ENCODE measurements at regions not wholly inside any gene's neighbourhood (a gene's known extent, or its start where the extent isn't known, plus 50 kb on each side); places are given as distances from the start of the nearest gene placed in this dataset.

DNA sequence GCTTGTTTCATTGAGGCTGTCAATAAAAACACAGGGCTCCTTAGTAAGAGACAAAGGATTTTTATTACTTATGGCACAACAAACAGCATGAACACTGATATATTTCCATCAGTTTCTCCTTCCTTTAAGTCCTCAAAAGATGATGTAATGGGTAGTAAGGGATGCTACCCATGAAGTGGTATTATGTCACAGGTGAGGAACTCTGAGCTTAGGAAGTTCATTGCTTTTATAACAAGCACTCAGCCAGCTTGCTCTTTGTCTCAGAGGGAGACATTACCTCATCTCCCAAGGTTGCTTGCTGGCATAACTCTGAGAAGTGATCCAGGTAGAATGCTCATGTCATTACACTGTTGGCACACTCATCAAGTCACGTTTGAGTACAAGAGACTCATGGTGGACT is 287.0 kb upstream of the OR4E1 start:
- H3K4me3 ChIP-seq (ENCODE audit: low read depth, low read length): no peak overlapping the region
- no peak for FAIRE-seq
- H3K27me3 ChIP-seq (ENCODE audit: control insufficient read depth, insufficient read depth, low read length): no peaks in the 10 kb centered on the region
- TF ChIP-seq, protein P1, sequence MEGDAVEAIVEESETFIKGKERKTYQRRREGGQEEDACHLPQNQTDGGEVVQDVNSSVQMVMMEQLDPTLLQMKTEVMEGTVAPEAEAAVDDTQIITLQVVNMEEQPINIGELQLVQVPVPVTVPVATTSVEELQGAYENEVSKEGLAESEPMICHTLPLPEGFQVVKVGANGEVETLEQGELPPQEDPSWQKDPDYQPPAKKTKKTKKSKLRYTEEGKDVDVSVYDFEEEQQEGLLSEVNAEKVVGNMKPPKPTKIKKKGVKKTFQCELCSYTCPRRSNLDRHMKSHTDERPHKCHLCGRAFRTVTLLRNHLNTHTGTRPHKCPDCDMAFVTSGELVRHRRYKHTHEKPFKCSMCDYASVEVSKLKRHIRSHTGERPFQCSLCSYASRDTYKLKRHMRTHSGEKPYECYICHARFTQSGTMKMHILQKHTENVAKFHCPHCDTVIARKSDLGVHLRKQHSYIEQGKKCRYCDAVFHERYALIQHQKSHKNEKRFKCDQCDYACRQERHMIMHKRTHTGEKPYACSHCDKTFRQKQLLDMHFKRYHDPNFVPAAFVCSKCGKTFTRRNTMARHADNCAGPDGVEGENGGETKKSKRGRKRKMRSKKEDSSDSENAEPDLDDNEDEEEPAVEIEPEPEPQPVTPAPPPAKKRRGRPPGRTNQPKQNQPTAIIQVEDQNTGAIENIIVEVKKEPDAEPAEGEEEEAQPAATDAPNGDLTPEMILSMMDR (IDR thresholded peaks at IDR 0.05; ENCODE audit: insufficient read depth, low read length, severe bottlenecking): no peak
- no peak for DNase-seq (ENCODE audit: low read depth)
- H3K36me3 ChIP-seq (ENCODE audit: control insufficient read depth, insufficient read depth, low read length): no peaks in the 10 kb centered on the region

DNA sequence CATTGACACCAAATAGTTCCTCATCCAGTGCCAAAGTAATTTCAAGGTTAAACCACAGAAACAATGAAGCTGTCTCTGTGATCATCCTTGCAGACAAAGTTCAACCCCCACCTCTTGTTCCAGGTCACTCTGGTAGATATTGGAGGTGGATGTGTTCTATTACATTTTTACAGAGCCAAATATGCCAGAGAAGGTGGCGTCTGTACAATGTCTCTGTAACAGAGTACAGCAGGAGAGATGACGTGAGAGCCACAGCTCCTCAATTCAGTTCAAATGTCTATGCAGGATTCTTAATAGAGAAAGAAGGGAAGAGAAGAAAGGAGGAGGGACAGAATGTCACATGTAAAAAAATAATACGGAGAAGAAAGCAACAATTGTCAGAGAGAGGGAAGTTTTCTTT is 268.3 kb upstream of the OR4E1 start:
- Histone ChIP-seq H3K4me3 (ENCODE audit: low read depth, low read length) (no peak overlapping the region), H3K36me3 (ENCODE audit: control insufficient read depth, insufficient read depth, low read length) (no peaks in the 10 kb centered on the region), H3K27me3 (ENCODE audit: control insufficient read depth, insufficient read depth, low read length) (peaks cover 3% of the 10 kb centered on the region)
- TF ChIP-seq, protein P1 (IDR thresholded peaks at IDR 0.05; ENCODE audit: insufficient read depth, low read length, severe bottlenecking): no peak
- no peak for DNase-seq (ENCODE audit: low read depth)
- no peak for FAIRE-seq

DNA sequence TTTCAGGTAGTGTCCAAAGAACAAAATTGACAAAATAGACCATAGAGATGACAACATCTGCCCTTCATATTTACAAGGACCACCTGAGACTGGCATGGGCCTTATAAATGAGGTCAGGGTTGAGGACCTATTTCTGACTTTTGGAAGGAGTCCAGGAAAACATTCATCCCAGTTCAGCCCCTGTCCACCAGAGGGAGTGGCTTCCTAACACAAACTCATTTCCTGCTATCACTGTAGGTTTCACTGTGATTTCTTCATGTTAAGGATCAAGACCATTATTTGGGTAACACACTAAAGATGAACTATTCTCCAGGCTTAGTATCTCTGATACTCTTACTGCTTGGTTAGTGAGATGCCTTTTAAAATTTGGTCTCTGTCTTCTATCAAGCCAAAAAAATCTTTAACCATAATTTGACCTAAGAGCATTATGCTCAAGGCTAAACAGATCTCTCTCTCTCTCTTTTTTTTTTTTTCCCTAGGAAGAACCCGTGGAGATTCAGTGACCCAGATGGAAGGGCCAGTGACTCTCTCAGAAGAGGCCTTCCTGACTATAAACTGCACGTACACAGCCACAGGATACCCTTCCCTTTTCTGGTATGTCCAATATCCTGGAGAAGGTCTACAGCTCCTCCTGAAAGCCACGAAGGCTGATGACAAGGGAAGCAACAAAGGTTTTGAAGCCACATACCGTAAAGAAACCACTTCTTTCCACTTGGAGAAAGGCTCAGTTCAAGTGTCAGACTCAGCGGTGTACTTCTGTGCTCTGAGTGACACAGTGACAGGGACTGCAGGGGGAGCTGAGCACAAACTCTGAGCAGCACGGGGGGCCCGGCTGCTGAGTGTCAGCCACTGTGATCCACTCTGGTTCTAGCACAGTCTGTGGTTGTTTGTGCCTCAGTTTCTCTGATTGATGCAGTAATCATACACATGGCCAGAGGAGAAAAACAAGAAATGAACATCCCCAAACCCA is 267.6 kb upstream of the OR4E1 start:
- TF ChIP-seq, protein P1 (IDR thresholded peaks at IDR 0.05; ENCODE audit: insufficient read depth, low read length, severe bottlenecking): peak; percentile 68
- Histone ChIP-seq H3K36me3 (ENCODE audit: control insufficient read depth, insufficient read depth, low read length) (no peaks in the 10 kb centered on the region), H3K27me3 (ENCODE audit: control insufficient read depth, insufficient read depth, low read length) (peaks cover 3% of the 10 kb centered on the region), H3K4me3 (ENCODE audit: low read depth, low read length) (no peak overlapping the region)
- FAIRE-seq (no peak), DNase-seq (ENCODE audit: low read depth) (peak; percentile 55)

DNA sequence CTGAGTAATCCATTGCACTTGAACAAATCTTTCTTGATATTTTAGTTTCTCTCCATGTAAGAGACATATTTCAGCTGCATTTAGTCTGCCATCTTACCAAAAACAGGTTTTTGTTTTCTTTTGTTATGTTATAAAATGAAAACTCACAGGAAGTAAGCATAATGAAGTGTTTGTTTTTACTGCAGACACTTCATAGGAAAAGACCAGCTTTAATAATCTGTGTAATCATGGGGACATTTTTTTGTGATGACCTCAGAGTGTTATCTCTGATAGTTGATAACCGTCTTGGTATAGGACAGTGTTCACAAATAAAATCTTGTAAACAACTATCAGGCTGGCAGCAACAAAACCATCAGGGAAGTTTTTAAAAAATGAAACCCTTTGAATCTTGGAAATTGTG is 266.2 kb upstream of the OR4E1 start:
- DNase-seq (ENCODE audit: low read depth): no peak
- Histone ChIP-seq H3K36me3 (ENCODE audit: control insufficient read depth, insufficient read depth, low read length) (no peaks in the 10 kb centered on the region), H3K4me3 (ENCODE audit: low read depth, low read length) (no peak overlapping the region), H3K27me3 (ENCODE audit: control insufficient read depth, insufficient read depth, low read length) (peaks cover 3% of the 10 kb centered on the region)
- FAIRE-seq: no peak
- TF ChIP-seq, protein P1 (IDR thresholded peaks at IDR 0.05; ENCODE audit: insufficient read depth, low read length, severe bottlenecking): no peak

DNA sequence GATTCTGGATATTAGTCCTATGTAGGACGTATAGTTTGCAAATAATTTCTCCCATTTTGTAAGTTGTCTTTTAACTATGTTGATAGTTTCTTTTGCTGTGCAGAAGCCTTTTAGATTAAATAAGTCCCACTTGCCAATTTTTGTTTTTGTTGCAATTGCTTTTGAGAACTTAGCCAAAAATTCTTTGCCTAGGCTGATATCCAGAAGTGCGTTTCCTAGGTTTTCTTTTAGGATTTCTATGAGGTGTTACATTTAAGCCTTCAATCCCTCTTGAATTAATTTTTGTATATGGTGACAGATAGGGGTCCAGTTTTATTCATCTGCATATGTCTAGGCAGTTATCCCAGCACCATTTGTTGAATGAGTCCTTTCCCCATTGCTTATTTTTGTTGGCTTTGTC is 264.4 kb upstream of the OR4E1 start:
- no peak for DNase-seq (ENCODE audit: low read depth)
- no peak for FAIRE-seq
- TF ChIP-seq, protein P1 (IDR thresholded peaks at IDR 0.05; ENCODE audit: insufficient read depth, low read length, severe bottlenecking): no peak
- Histone ChIP-seq H3K27me3 (ENCODE audit: control insufficient read depth, insufficient read depth, low read length) (peaks cover 3% of the 10 kb centered on the region), H3K36me3 (ENCODE audit: control insufficient read depth, insufficient read depth, low read length) (no peaks in the 10 kb centered on the region), H3K4me3 (ENCODE audit: low read depth, low read length) (no peak overlapping the region)
